H9 (cell line): ENCODE measurements at regions not wholly inside any gene's neighbourhood (a gene's known extent, or its start where the extent isn't known, plus 50 kb on each side); places are given as distances from the start of the nearest gene placed in this dataset.

Experiments
- DNase-seq: peaks from one replicate; pipeline ENCODE4 v3.0.0-alpha.2; 2017
- H2AFZ ChIP-seq: one replicate; pipeline ENCODE4 v1.6.1; 2013; ENCODE audit warnings: mild to moderate bottlenecking, low read length, control low read depth, moderate library complexity
- H2AK5ac ChIP-seq: 2 replicates; pipeline ENCODE4 v1.6.1; 2013; ENCODE audit warnings: low read length, control low read depth, mixed read lengths; ENCODE audit not compliant: insufficient read length
- H2BK120ac ChIP-seq: one replicate; pipeline ENCODE4 v1.6.1; 2013; ENCODE audit warnings: low read depth, mild to moderate bottlenecking, low read length, control low read depth, inconsistent platforms; ENCODE audit not compliant: poor library complexity, severe bottlenecking
- H2BK12ac ChIP-seq: 2 replicates; pipeline ENCODE4 v1.6.1; 2013; ENCODE audit warnings: low read length, control low read depth, mixed read lengths, low read depth; ENCODE audit not compliant: insufficient read length
- H2BK15ac ChIP-seq: 2 replicates; pipeline ENCODE4 v1.6.1; 2013; ENCODE audit warnings: low read depth, low read length, control low read depth
- H2BK20ac ChIP-seq: one replicate; pipeline ENCODE4 v1.6.1; 2013; ENCODE audit warnings: low read depth, mild to moderate bottlenecking, low read length, control low read depth, inconsistent platforms; ENCODE audit not compliant: poor library complexity, severe bottlenecking
- H2BK5ac ChIP-seq: 2 replicates; pipeline ENCODE4 v1.6.1; 2013; ENCODE audit warnings: low read length, control low read depth, mixed read lengths; ENCODE audit not compliant: insufficient read length
- H3K14ac ChIP-seq: 2 replicates; pipeline ENCODE4 v1.6.1; 2013; ENCODE audit warnings: low read length, control low read depth; ENCODE audit not compliant: insufficient read depth
- H3K18ac ChIP-seq: 2 replicates; pipeline ENCODE4 v1.6.1; 2013; ENCODE audit warnings: low read depth, mild to moderate bottlenecking, mixed read lengths, low read length, control low read depth; ENCODE audit not compliant: insufficient read length
- H3K23ac ChIP-seq: 2 replicates; pipeline ENCODE4 v1.6.1; 2013; ENCODE audit warnings: low read length, control low read depth, mixed read lengths, low read depth; ENCODE audit not compliant: insufficient read length
- H3K23me2 ChIP-seq: 2 replicates; pipeline ENCODE4 v1.6.1; 2013; ENCODE audit warnings: low read depth, mild to moderate bottlenecking, mixed read lengths, low read length, control low read depth; ENCODE audit not compliant: insufficient read length, poor library complexity, severe bottlenecking
- H3K27ac ChIP-seq: 2 replicates; pipeline ENCODE4 v1.5.1; 2013; ENCODE audit warnings: low read length, control low read depth, mixed read lengths, low read depth; ENCODE audit not compliant: insufficient read length
- H3K27me3 ChIP-seq: 2 replicates; pipeline ENCODE4 v1.6.1; 2013; ENCODE audit warnings: low read length, control low read depth, inconsistent platforms; ENCODE audit not compliant: insufficient read depth
- H3K4ac ChIP-seq: 2 replicates; pipeline ENCODE4 v1.6.1; 2013; ENCODE audit warnings: low read depth, mild to moderate bottlenecking, control low read depth, inconsistent platforms, low read length, moderate library complexity
- H3K4me1 ChIP-seq: 2 replicates; pipeline ENCODE4 v1.6.1; 2013; ENCODE audit warnings: low read length, control low read depth, inconsistent platforms; ENCODE audit not compliant: insufficient read depth
- H3K4me2 ChIP-seq: 2 replicates; pipeline ENCODE4 v1.6.1; 2013; ENCODE audit warnings: low read length, control low read depth, mixed read lengths; ENCODE audit not compliant: insufficient read length, insufficient read depth
- H3K56ac ChIP-seq: 2 replicates; pipeline ENCODE4 v1.6.1; 2013; ENCODE audit warnings: low read depth, mild to moderate bottlenecking, mixed read lengths, low read length, control low read depth; ENCODE audit not compliant: insufficient read length
- H3K79me1 ChIP-seq: 2 replicates; pipeline ENCODE4 v1.6.1; 2013; ENCODE audit warnings: low read depth, mild to moderate bottlenecking, moderate library complexity, low read length, control low read depth, inconsistent platforms; ENCODE audit not compliant: insufficient read depth, poor library complexity, severe bottlenecking
- H3K79me2 ChIP-seq: 2 replicates; pipeline ENCODE4 v1.6.1; 2013; ENCODE audit warnings: low read length, control low read depth, inconsistent platforms; ENCODE audit not compliant: insufficient read depth
- H3K9ac ChIP-seq: 2 replicates; pipeline ENCODE4 v1.6.1; 2013; ENCODE audit warnings: low read length, control low read depth, mixed read lengths; ENCODE audit not compliant: insufficient read length; ENCODE audit errors: extremely low read depth
- H3K9me3 ChIP-seq: one replicate; pipeline ENCODE4 v1.6.1; 2013; ENCODE audit warnings: low read depth, low read length, inconsistent platforms; ENCODE audit not compliant: control insufficient read depth
- H3T11ph ChIP-seq: one replicate; pipeline ENCODE4 v1.6.1; 2013; ENCODE audit warnings: mild to moderate bottlenecking, low read length, control low read depth, inconsistent platforms
- H4K20me1 ChIP-seq: one replicate; pipeline ENCODE4 v1.6.1; 2013; ENCODE audit not compliant: control insufficient read depth, insufficient read length, insufficient read depth
- H4K5ac ChIP-seq: 2 replicates; pipeline ENCODE4 v1.6.1; 2013; ENCODE audit warnings: low read depth, mild to moderate bottlenecking, mixed read lengths, low read length, control low read depth; ENCODE audit not compliant: insufficient read length
- H4K8ac ChIP-seq: replicated peaks from 2 replicates; pipeline ENCODE4 v1.6.1; 2013; ENCODE audit warnings: low read length, control low read depth, mixed read lengths, low read depth; ENCODE audit not compliant: insufficient read length
- H4K91ac ChIP-seq: 2 replicates; pipeline ENCODE4 v1.6.1; 2013; ENCODE audit warnings: low read depth, mild to moderate bottlenecking, moderate library complexity, mixed read lengths, low read length, control low read depth; ENCODE audit not compliant: insufficient read length
- H3K27ac Mint-ChIP-seq, 3 experiments: 2 replicates in 2 of 3; 3 replicates in 1 of 3; pipeline ENCODE4 v1.8.0; 2020 to 2021; ENCODE audit warnings: mixed read lengths in 3 of 3, mild to moderate bottlenecking in 1 of 3, moderate library complexity in 1 of 3
- H3K27me3 Mint-ChIP-seq: 2 replicates; pipeline ENCODE4 v1.8.0; 2021; ENCODE audit warnings: low read depth, mild to moderate bottlenecking, moderate library complexity, mixed read lengths
- H3K36me3 Mint-ChIP-seq, 3 experiments: 2 replicates in 2 of 3; 3 replicates in 1 of 3; pipeline ENCODE4 v1.8.0; 2020 to 2021; ENCODE audit warnings: low read depth in 3 of 3, mixed read lengths in 3 of 3; ENCODE audit not compliant: insufficient read depth in 1 of 3
- H3K4me1 Mint-ChIP-seq, 2 experiments: 2 replicates each; pipeline ENCODE4 v1.8.0; 2020; ENCODE audit warnings: mixed read lengths in 2 of 2
- H3K4me3 Mint-ChIP-seq, 2 experiments: 2 replicates in 1 of 2; 3 replicates in 1 of 2; pipeline ENCODE4 v1.8.0; 2020 to 2021; ENCODE audit warnings: mild to moderate bottlenecking in 2 of 2, mixed read lengths in 2 of 2, moderate library complexity in 1 of 2
- H3K9me3 Mint-ChIP-seq, 2 experiments: 2 replicates in 1 of 2; 3 replicates in 1 of 2; pipeline ENCODE4 v1.8.0; 2020; ENCODE audit warnings: mild to moderate bottlenecking in 2 of 2, mixed read lengths in 2 of 2, moderate library complexity in 1 of 2
- CTCF ChIP-seq: fragments of 200-600 bp; sonication (generic); conservative IDR thresholded peaks from 3 replicates; pipeline ENCODE4 v1.8.0; 2021; ENCODE audit warnings: antibody characterized with exemption, mild to moderate bottlenecking
- WGBS: extraction: QIAGEN DNeasy Blood & Tissue Kit; methylation state at CpG from one replicate; pipeline ENCODE4 v1.1.7; 2013; ENCODE audit warnings: missing lambda C conversion rate, low lambda C conversion rate, mixed read lengths; ENCODE audit not compliant: insufficient read length; ENCODE audit errors: extremely low coverage; 5-methylcytosine and 5-hydroxymethylcytosine counted together

DNA sequence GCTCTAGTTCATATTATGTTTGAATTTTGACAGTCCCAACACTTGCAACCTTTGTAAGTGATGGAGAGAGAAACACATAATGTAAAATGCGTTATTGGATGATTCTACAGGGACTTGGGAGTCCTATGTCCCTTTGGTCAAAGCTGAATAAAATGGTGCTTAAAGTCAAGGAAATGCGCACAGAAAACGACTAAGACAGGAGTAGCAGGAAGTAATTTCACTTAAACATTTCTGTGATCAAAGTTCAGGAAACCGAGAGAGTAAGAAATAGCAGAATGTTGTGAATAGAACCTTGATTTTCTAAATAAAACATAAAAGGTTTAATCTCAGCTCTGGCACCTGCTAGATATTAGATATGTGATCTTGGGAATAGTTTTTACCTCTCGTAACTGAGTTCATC, 2339.2 kb downstream of the MAT2B start:
- H3K9me3 ChIP-seq: no peaks in the 10 kb centered on the region
- Mint-ChIP-seq H3K4me1 (no peaks in the 10 kb centered on the region), H3K27me3 (no peaks in the 10 kb centered on the region), H3K27ac (no peak overlapping the region), H3K9me3 (no peaks in the 10 kb centered on the region; a peak in 1 of 5 replicates), H3K36me3 (no peaks in the 10 kb centered on the region; a peak in 1 of 7 replicates), H3K4me3 (no peak overlapping the region)
- H3K18ac ChIP-seq: no peak overlapping the region
- no peak overlapping the region for H3K9ac ChIP-seq
- H2BK5ac ChIP-seq: no peak overlapping the region
- no peak for TF ChIP-seq CTCF
- H2BK120ac ChIP-seq: no peak overlapping the region
- H3T11ph ChIP-seq: no peak overlapping the region
- H2BK12ac ChIP-seq: no peak overlapping the region
- no peak overlapping the region for H2AK5ac ChIP-seq
- H3K27me3 ChIP-seq: no peaks in the 10 kb centered on the region
- no peak overlapping the region for H4K91ac ChIP-seq
- H3K79me1 ChIP-seq: no peaks in the 10 kb centered on the region
- no peaks in the 10 kb centered on the region for H3K4me1 ChIP-seq
- H3K27ac ChIP-seq: no peak overlapping the region
- no peak overlapping the region for H3K14ac ChIP-seq
- DNase-seq: no peak
- H3K4me2 ChIP-seq: no peak overlapping the region
- no peaks in the 10 kb centered on the region for H3K79me2 ChIP-seq
- no peak overlapping the region for H2AFZ ChIP-seq
- H2BK15ac ChIP-seq: no peak overlapping the region
- no peak overlapping the region for H4K5ac ChIP-seq
- no peak overlapping the region for H3K56ac ChIP-seq
- H4K20me1 ChIP-seq: no peaks in the 10 kb centered on the region
- no peak overlapping the region for H4K8ac ChIP-seq
- no peak overlapping the region for H3K4ac ChIP-seq
- no CpG with 5 or more reads among the region's 5 CpGs for WGBS
- H2BK20ac ChIP-seq: no peak overlapping the region
- no peak overlapping the region for H3K23ac ChIP-seq
- no peaks in the 10 kb centered on the region for H3K23me2 ChIP-seq
